Activated CD4-positive, alpha-beta T cell treated with anti-CD3 and anti-CD28 coated beads for 48 hours (primary cell): ENCODE measurements at regions not wholly inside any gene's neighbourhood (a gene's known extent, or its start where the extent isn't known, plus 50 kb on each side); places are given as distances from the start of the nearest gene placed in this dataset.
"Not testable (repeated sequence)": the region's sequence is repeated elsewhere in the genome, so short reads cannot be mapped to it uniquely, and the experiment has no call there.

ENCODE experiments used
- DNase-seq: peaks from one replicate; pipeline ENCODE4 v3.0.0-alpha.2; 2020

DNA sequence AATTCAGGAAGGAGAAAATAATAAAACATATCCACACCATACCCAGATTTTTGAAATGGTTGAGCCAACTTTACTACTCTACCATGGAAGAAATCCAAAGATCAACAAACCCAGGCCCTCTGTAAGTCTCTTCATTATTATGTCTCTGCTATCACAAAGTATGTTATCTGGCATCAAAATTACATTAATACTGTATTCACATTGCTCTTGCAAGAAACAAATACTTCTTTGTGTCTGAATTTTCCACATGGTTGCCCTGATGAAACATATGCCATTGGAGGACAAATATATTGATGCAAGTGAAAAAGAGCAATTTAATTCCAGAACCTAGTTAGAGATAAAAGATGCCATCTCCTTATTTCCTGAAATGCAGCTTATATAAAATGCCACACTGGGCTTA is 204.0 kb downstream of the FZD1 start:
- no peak for DNase-seq

DNA sequence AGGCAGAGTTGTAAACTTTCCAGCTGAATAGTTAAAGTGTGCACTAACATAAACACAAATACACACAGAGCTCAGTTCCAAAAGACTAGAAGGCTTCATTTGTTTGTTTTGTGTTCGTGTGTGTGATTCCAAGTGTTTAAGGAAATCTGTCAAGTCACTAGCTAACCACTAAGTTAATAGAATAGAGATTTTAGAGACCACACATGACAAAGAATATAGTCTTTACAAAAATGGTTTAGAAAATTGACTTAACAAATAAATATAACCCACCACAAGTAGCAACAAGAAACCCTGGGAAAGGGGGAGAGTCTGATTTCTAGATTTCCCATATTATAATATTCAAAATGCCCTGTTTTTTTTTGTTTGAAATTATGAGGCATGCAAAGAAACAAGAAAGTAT is 209.4 kb downstream of the FZD1 start:
- DNase-seq = no peak

DNA sequence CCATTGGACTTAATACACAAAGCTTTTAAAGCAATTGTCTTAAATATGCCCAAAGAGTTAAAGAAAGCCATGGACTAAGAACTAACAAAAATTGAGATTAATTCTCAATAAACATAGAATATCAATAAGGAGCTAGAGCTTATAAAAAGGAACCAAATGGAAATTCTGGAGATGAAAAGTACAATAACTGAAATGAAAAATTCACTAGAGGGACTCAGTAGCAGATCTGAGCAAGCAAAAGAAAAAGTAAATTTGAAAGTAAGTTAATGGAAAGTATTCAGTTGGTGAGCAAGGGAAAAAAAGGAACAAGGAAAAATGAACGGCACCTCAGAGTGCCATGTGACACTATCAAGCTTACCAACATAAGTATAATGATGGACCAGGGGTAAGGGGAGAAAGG is 209.8 kb downstream of the FZD1 start:
- no peak for DNase-seq

DNA sequence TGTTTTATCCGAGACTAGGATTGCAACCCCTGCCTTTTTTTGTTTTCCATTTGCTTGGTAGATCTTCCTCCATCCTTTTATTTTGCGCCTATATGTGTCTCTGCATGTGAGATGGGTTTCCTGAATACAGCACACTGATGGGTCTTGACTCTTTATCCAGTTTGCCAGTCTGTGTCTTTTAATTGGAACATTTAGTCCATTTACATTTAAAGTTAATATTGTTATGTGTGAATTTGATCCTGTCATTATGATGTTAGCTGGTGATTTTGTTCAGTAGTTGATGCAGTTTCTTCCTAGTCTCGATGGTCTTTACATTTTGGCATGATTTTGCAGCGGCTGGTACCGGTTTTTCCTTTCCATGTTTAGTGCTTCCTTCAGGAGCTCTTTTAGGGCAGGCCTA is 216.2 kb downstream of the FZD1 start:
- not testable (repeated sequence) for DNase-seq

- DNase-seq = no peak
Measured at GRCh38 chr7:91491868-91492267, 227.6 kb downstream of the FZD1 start.

DNA sequence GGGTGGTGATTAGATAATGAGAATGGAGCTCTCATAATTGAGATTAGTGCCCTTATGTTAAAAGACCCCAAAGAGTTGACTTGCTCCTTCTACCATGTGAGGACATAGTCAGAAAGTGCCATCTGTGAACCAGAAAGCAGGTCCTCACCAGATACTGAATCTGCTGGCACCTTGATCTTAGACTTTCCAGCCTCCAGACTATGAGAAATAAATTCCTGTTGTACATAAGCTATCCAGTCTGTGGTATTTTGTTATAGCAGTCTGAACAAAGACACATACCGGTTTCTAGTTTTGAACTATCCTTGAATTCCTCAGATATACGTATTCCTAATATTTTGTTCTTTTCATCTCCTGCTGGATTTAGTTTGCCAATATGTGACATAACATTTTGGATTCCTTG is 228.1 kb downstream of the FZD1 start:
- no peak for DNase-seq

- DNase-seq = no peak
Measured at GRCh38 chr7:91492773-91493172, 228.5 kb downstream of the FZD1 start.

DNA sequence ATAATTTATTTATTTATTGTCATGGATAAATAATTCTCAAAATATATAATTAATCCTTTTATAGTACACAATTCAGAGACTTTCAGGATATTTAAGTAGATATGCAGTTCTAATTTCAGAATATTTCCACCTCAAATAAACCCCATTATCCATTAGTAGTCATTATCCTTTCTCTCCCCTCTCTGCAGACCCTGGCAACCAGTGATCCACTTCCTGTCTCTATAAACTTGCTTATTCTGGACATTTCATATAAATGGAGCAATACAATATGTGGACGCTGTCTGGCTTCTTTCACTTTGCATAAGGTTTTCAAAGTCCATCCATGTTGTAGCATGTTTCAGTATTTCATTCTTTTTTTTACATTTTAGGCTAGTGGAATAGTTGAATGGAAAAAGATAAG is 230.2 kb downstream of the FZD1 start:
- DNase-seq = no peak

DNA sequence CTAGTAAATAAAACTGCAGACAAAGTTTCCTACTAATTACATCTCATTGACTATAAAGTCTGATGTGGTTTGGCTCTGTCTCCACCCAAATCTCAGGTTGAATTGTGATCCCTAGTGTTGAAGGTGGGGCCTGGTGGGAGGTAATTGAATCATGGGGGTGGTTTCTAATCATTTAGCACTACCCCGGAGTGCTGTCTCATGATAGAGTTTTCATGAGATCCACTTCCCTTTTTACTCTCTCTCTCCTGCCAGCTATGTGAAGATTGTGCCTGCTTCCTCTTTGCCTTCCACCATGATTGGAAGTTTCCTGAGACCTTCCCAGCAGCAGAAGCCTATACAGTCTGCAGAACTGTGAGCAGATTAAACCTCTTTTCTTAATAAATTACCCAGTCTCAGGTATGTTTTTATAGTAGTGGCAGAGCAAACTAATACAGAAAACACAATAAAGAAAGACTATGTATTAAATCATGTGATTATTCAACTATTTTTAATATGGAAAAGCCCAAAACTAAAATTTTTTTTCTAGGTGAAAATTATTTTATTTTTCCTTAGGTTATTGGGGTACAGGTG is 232.1 kb downstream of the FZD1 start:
- no peak for DNase-seq

- DNase-seq = not testable (repeated sequence)
Measured at GRCh38 chr7:91497277-91497676, 233.0 kb downstream of the FZD1 start.

- DNase-seq = no peak
Measured at GRCh38 chr7:91503934-91504555, 239.8 kb downstream of the FZD1 start.

DNA sequence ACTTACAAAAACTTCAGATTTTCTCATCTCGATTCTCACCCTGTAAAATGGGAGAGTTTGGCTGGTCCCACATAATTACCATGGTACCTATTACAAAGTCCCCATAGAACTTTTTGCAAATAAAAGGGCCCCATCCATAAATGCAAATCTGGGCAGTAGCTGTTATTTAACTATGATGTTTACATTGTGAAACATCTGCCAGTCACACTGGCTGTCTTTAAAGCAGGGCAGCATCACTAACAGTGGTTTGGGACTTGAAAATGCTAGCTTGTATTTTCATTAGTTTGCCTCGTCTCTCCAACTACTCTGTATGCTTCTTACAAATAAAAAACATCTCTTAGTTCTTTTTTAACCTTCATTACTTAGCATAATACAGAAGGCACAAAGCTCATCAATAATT is 240.7 kb downstream of the FZD1 start:
- no peak for DNase-seq

GRCh38 chr7:91506966-91507365 is 242.7 kb downstream of the FZD1 start:
- DNase-seq = not testable (repeated sequence)

- DNase-seq = not testable (repeated sequence)
Measured at GRCh38 chr7:91511861-91512260, 247.6 kb downstream of the FZD1 start.

- DNase-seq = no peak
Measured at GRCh38 chr7:91512958-91513357, 248.7 kb downstream of the FZD1 start.

DNA sequence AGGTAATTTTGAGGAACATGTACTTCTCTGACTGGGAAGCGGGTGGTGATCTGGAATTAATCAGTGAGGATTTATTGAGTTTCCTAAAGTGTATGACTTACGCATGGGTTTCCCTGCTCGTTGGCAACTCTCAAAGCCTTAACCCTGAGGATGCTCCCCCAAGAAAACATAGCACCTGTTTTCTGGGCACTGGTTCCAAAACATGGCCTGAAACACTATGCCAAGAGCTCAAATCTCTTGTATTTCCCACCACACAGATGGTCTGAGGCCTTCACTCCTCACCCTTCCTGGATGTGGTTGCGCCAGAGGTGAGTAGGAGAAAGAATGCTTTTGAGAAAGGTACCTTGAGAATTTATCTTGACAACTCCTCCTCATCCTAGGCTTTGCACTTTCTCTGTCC is 250.4 kb downstream of the FZD1 start:
- no peak for DNase-seq

DNA sequence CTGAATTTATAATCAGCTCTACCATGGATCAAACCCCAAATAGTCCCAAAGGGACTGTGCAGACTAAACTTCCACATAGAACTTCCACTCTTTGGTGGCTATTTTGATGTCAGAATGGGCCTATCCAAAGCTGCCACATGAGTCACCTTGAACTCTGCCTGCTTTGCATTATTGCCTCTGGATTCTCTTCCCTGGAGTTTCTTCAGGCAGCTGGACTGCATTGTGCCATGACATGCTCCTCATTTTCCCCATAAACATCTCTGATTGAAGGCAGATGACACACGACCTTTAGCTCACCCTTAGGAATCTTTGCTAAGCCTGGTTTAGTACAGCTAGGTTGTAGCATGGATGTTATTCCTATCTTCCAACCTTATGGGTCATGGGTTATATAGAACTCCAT is 251.7 kb downstream of the FZD1 start:
- no peak for DNase-seq

DNA sequence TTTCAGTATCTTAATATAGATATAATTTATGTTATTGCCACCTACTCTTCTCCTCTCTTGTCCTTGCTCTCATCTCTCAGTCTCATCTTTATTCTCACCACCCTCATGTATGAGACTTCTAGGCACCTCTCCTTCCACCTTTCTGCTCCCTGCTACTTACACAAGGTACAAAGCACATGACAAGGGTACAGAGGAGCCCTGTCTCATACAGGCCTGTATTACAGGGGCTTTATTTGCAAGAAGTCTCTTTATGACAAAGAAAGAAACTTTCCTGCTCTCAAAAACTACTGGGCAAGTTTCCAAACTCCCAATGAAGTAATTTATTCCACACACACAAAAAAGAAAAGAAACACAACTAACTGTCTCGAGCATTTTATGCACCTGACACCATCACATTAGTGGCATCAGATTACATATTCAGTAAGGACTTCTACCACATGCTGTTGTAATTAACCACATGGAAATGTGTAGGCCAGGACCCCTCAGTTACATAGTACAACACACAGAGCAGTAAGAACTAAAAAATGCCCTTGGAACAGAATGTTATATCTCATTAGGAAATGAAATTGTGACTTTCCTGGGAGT is 253.1 kb downstream of the FZD1 start:
- no peak for DNase-seq

GRCh38 chr7:91518058-91518457 is 253.8 kb downstream of the FZD1 start:
- DNase-seq = no peak

DNA sequence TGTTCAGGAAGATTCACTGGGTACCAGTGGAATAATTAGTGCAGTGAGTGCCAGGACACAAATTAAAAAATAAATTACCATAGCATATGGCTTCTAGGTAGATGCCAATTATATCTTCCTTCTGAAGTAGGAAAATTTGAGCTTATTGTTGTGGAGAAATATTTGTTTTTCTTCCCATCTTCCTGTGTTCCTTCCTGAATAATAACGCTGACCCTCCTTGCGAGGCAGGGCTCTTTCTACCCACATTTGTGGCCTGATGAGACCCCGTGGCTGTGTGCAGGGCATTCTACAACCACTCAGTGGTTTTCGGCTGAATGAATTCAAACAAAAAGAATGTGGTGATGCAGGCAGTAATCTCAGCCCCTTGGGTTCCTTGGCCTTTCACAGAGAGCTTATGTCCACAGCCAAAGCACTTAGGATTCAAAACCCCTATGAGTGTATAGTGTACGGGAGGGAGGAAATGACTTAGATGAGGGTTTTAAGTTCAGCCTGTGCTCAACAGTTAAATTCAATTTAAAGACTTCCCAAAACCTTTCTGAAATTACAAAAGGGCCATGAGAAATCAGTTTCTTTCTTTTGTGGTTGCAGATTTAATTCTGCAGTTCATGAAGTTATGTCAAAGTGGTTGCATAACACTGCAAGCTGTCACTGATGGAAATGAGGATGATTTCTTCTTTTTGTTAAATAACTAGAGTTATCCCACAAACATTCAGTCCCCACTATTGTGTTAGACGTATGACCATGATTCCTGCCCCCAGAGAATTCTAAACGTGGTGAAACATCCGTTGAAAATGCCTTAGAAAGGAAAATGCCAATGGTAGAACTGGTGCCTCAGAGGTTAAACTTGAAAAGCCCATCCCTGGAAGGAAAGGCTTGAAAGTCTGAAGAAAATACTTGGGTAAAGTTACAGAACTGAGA is 255.3 kb downstream of the FZD1 start:
- DNase-seq = no peak

DNA sequence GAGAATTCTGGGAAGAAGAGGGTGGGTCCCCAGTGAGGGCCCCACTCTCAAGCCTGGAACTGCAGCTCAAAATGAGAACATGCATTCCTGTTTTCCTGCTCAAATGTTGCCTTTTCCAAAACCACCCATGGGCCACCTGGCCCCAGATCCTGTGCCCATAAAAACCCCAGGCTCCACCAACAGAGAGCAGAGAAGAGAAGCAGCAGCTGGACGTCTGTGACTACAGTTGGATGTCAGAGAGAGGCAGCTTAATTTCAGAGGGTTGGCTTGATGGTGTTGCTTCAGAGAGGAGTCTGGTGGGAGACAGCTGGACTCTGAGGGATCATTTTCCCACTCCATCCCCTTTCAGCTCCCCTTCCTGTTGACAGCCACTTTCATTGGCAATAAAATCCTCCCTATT is 256.4 kb downstream of the FZD1 start:
- DNase-seq = no peak

DNA sequence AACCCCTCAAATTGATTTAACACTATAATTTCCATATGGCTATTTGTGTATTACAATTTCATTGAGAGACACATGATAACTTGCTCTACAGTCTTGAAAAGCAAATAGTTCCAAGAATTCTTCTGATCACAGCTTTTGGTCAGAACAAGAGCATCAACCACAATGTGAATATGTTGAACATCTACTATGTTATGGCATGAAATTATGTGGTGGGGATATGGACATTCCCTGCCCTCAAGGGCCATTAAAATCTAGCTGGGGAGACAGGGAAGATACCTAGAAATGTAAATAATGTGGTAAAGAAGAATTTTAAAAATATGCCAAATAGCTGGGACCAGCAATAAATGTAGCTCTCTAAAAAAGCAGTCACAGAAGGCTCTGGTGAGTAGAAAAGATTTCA is 262.2 kb downstream of the FZD1 start:
- no peak for DNase-seq

- no peak for DNase-seq
Measured at GRCh38 chr7:91527460-91527859, 263.2 kb downstream of the FZD1 start.

DNA sequence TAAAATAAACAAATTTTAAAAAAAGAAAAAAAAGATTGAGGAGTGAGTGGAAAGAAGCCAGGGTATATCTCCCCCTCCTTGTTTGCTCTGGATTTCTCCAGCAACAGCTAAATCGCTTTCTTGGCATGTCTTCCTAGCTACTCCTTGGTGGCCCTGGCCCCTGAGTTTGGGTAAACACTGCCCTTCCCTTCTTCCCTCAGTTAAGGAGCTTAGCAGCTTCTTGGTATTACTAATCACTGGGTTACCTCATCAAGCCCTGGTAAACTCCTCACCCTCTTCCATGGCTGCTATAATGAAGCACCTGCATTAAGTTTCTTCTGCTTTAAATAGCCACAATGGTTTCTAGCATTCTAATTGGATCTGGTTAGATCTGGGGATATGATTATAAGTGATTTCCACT is 269.8 kb downstream of the FZD1 start:
- DNase-seq = no peak
